ENCODE measurements at regions not wholly inside any gene's neighbourhood (a gene's known extent, or its start where the extent isn't known, plus 50 kb on each side); places are given as distances from the start of the nearest gene placed in this dataset.

GRCh38 chr20:20881808-20882207 lies 169.4 kb upstream of the RALGAPA2 start:
- no TSS peak for BruUV-seq (replicated peaks)
- ChIA-PET POLR2A (no interaction called here), CTCF (ENCODE audit: low intra/inter-chr PET ratio, low total read pairs) (no interaction called here)
- 50% methylated on average over 2 of the region's 2 CpGs for WGBS (ENCODE audit: low lambda C conversion rate)
- no peak overlapping the region for H2AFZ ChIP-seq (ENCODE audit: low read length)
- H3K9ac ChIP-seq (ENCODE audit: insufficient read depth, low read depth, low read length) = no peak overlapping the region
- intact Hi-C loops (cut with micrococcal nuclease; ENCODE audit: unreplicated experiment) (no loop called here), in situ Hi-C loops (cut with HindIII; ENCODE audit: extremely low pct_ligation_motif_present, low pct_unique_long_range_greater_than_20kb) (no loop called here)
- FAIRE-seq (no peak), DNase-seq (ENCODE audit: low spot score) (no peak), ATAC-seq (no peak)
- no peaks in the 10 kb centered on the region for H3K36me3 ChIP-seq (replicated peaks in 1 of 2; ENCODE audit: control insufficient read depth in 1 of 2, insufficient read depth in 2 of 2, low read length in 2 of 2)
- no peaks in the 10 kb centered on the region for H3K9me3 ChIP-seq (ENCODE audit: low read length)
- no peak overlapping the region for H3K4me2 ChIP-seq (ENCODE audit: low read depth, low read length)
- H3K4me3 ChIP-seq (replicated peaks in 1 of 3; ENCODE audit: insufficient read depth in 1 of 3, low read depth in 2 of 3, low read length in 3 of 3) = no peak overlapping the region
- no peak overlapping the region for H3K27ac ChIP-seq (ENCODE audit: extremely low read length, insufficient read depth, low read length)
- H3K79me2 ChIP-seq (ENCODE audit: insufficient read depth, low read length) = no peaks in the 10 kb centered on the region
- peaks cover 0 to 1% of the 10 kb centered on the region in 2 experiments; a peak in 1 of 5 replicates for H3K27me3 ChIP-seq (ENCODE audit: control insufficient read depth in 1 of 2, insufficient read depth in 2 of 2, low read length in 2 of 2)
- H4K20me1 ChIP-seq (ENCODE audit: insufficient read depth, low read length) = no peaks in the 10 kb centered on the region
- no peaks in the 10 kb centered on the region for H3K4me1 ChIP-seq (ENCODE audit: insufficient read depth, low read length)
- no peak for TF ChIP-seq KAT2B (IDR thresholded peaks at IDR 0.05; ENCODE audit: borderline replicate concordance, low read depth, low read length)
- TF ChIP-seq REST (IDR thresholded peaks at IDR 0.05; ENCODE audit: borderline replicate concordance in 1 of 2, low read depth in 1 of 2, low read length in 2 of 2) = no peak
- TF ChIP-seq ZNF12 (CRISPR knock-in tag; IDR thresholded peaks at IDR 0.05) = no peak
- TF ChIP-seq PRMT3 (CRISPR knock-in tag; IDR thresholded peaks at IDR 0.05; ENCODE audit: borderline replicate concordance, low read depth) = no peak
- TF ChIP-seq MZF1 (CRISPR knock-in tag; IDR thresholded peaks at IDR 0.05; ENCODE audit: borderline replicate concordance) = no peak
- TF ChIP-seq TAF15 (IDR thresholded peaks at IDR 0.05; ENCODE audit: low read depth, low read length, poor library complexity, severe bottlenecking) = no peak
- TF ChIP-seq SATB2 (CRISPR knock-in tag; IDR thresholded peaks at IDR 0.05) = no peak
- TF ChIP-seq MAFG (CRISPR knock-in tag; IDR thresholded peaks at IDR 0.05) = no peak
- no peak for TF ChIP-seq ZBED4 (CRISPR knock-in tag; IDR thresholded peaks at IDR 0.05; ENCODE audit: borderline replicate concordance)
- TF ChIP-seq NAIF1 (CRISPR knock-in tag; IDR thresholded peaks at IDR 0.05; ENCODE audit: borderline replicate concordance) = no peak
- no peak for TF ChIP-seq SOX13 (IDR thresholded peaks at IDR 0.05)
- TF ChIP-seq SOX13 (CRISPR knock-in tag; conservative IDR thresholded peaks at IDR 0.05 in 1 of 2, IDR thresholded peaks at IDR 0.05 in 1 of 2) = no peak
- no peak for TF ChIP-seq WIZ (CRISPR knock-in tag; IDR thresholded peaks at IDR 0.05)
- TF ChIP-seq MAFF (IDR thresholded peaks at IDR 0.05; ENCODE audit: low read depth, low read length) = no peak
- TF ChIP-seq ZBTB7A (CRISPR knock-in tag; IDR thresholded peaks at IDR 0.05) = no peak
- TF ChIP-seq TGIF2 (CRISPR knock-in tag; IDR thresholded peaks at IDR 0.05) = no peak
- TF ChIP-seq FOSL2 (CRISPR knock-in tag; IDR thresholded peaks at IDR 0.05) = no peak
- TF ChIP-seq GMEB1 (CRISPR knock-in tag; IDR thresholded peaks at IDR 0.05; ENCODE audit: borderline replicate concordance) = no peak
